GM08714 (cell line): ENCODE measurements at regions not wholly inside any gene's neighbourhood (a gene's known extent, or its start where the extent isn't known, plus 50 kb on each side); places are given as distances from the start of the nearest gene placed in this dataset.

ENCODE experiments used
- H3K4me3 ChIP-seq: fragments of 200-500 bp; sonication (Bioruptor generic); 2 replicates; pipeline ENCODE4 v1.5.1; 2014; ENCODE audit warnings: mild to moderate bottlenecking, low read length, inconsistent platforms
- ZNF274 ChIP-seq: IDR thresholded peaks from 2 replicates; pipeline ENCODE4 v1.6.1; 2012; ENCODE audit warnings: mild to moderate bottlenecking, low read depth, low read length

DNA sequence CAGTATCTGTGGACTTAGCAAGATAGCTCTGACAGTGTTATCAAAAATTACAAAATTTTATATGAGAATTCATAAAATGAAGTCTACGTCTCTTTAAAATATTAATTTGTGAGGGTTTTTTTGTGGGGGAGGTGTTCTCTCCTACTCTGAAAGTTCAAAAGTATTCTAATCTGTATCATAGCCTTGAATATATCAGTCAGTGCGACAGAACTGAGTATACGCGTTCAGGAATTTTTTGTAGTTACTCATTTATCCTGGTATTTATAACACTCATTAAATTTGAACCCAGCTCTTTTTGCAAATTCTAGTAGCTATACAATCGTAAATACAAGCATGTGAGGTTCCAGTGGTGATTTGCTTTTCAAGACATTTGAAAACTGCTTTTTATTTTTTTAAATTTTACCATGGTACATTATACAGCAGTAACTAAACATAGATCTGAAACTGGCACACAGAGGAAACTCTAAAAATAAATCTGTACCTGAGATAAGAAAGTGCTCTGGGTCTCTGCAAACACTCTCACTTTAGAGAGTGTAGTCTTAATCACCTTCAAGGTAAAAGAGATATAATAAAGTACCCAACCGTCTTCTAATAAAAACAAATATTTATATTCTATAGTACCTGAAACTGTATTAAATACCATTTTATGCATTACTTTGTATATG, 178.4 kb upstream of the ADAMTS5 start:
- H3K4me3 ChIP-seq = no peak overlapping the region
- TF ChIP-seq ZNF274 = no peak

DNA sequence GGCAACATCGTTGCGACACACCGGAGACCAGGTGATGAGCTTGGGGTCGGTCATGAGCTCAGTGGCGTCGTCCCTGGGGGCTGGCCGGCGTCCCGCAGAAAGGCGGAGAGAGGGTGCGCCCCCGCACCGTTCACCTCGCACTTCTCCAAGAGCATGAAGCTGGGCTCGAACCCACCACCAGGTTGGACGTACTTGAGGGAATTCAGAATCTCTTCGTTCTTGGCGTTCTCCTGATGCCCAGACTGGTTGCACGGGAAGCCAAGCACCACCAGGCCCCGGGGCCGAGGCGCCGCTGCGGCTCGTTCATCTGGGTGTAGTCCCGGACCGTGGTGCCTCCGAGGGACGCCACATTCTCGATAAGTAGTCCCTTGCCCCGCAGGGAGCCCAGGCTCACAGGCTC, 176.6 kb upstream of the ADAMTS5 start:
- H3K4me3 ChIP-seq = no peak overlapping the region
- no peak for TF ChIP-seq ZNF274

DNA sequence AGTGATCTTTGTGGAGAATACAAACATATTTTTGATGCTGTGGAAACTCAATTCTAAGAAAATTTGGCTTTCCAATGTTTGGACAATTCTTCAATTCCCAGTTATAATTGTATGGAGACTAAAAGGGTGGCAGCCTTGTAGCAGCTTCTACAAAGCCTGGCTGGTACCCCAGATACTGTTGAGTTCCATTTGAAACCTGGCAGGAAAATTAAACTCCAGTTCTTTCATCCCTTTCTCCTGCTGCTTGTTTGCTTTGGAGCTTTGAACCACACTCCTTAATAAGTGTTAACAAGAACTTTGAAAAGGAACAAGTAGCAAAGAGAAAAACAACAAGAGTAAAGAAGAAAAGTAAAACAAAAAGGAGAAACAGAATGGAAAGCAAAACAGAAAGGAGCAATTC, 172.6 kb upstream of the ADAMTS5 start:
- no peak for TF ChIP-seq ZNF274
- H3K4me3 ChIP-seq = no peak overlapping the region

DNA sequence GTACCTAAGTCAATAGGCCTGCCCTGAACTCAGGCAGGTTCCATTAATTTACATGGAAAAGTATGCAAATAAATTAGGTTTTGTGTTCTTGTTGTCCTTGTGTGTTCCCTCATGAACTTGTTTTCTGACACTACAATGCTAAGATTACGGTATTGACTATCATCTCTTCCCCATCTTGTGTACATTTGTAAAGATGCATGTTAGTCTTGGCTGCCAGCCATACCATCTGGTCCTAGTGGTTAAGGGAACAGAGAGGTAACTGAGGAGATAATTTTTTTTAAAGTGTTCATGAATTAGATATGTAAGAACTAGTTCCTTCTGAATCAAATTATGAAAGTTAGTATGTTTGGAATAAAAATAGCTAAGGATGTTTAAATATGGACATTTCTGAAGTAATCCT, 167.6 kb upstream of the ADAMTS5 start:
- no peak for TF ChIP-seq ZNF274
- H3K4me3 ChIP-seq = no peak overlapping the region

DNA sequence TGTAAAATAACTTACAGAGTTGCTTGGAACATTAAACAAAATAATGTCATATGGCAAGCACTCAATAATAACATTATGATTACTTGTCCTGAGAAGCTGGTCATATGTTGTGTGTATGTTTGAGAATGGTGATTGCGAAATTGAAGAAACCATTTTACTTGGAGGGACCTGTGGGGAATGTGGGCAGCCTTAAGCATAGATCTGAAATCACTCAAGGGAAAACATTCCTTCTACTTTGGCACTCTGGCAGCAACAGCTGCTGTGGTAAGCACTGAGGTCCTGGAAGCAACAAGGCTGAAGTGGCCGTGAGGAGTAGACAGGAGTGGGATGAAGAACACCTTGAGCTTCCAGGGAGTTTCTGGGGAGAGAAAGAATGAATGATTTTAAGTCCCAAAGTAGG, 165.4 kb upstream of the ADAMTS5 start:
- no peak for TF ChIP-seq ZNF274
- H3K4me3 ChIP-seq = no peak overlapping the region

DNA sequence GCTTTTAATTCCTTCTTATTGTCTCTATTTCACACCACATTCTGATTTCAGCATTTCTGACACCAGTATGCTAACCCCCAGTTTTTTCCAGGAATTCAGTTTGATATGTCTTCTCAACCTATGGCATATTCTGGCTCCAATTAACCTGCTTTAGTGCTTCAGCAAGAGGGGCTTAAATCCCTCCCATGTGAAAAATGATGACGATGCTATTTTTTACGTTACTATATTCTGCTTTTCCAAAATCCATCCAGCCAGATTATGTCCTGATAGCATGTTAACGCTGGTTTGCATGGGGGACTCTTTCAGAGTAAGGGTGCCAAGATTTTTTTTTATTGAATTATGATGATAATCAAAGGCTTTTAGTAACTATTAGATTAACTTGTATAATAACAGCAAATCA, 163.3 kb upstream of the ADAMTS5 start:
- H3K4me3 ChIP-seq = no peak overlapping the region
- no peak for TF ChIP-seq ZNF274

DNA sequence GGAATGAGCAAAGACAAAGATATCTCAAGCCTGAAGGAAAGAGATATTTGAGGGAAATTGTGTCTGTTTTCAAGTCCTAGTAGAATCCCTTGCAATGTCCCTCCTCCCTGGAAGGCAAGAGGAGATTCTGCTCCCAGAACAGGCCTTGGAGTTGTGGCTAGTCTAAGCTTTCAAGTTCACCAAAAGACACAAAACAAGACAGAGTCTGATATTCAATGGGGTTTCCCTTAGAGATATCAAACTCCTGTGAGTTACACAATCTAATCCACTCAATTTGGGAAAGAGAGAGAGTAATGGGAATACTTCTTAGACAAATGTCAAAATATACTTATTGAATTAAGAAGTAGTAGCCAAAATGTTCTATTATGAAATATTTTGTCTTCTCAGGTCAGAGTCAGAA, 162.8 kb upstream of the ADAMTS5 start:
- H3K4me3 ChIP-seq = no peak overlapping the region
- TF ChIP-seq ZNF274 = no peak

DNA sequence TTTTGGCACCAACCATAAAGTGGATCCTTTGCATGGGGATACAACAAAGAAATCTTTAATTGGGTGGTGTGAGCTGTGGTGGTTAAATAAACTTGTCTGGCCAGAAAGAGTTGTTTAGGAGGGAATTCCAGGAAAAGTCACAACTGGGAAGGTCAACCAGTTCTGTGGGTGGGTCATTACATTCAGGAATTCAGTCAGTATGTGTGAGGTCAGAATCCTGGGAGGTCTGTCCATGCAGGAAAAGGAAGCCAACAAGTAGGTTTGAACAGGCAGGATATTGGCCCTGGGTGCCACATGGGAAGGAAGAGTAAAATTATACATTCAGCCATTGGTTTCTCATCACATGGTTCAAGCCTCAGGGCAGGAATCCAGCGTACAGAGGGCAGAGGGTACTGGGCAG, 162.3 kb upstream of the ADAMTS5 start:
- TF ChIP-seq ZNF274 = no peak
- no peak overlapping the region for H3K4me3 ChIP-seq

DNA sequence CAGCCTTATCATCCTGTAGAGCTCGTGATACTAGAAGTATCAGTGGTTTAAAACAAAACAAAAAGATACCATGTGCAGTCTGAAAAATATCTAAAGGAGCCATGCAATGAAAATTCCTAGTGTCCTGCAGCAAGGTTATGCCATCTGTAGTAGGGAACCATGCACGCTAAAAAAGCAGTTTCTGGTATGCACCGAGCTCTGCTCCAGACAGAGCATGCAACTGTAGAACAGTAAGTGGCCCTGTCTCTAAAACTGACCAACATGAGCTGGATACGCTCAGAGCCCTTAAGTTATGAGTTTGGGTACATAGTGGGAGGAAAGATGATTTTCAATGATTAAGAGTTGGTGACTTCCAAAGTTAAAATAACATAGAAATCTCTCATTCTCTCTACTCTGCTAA, 159.3 kb upstream of the ADAMTS5 start:
- H3K4me3 ChIP-seq = no peak overlapping the region
- TF ChIP-seq ZNF274 = no peak

DNA sequence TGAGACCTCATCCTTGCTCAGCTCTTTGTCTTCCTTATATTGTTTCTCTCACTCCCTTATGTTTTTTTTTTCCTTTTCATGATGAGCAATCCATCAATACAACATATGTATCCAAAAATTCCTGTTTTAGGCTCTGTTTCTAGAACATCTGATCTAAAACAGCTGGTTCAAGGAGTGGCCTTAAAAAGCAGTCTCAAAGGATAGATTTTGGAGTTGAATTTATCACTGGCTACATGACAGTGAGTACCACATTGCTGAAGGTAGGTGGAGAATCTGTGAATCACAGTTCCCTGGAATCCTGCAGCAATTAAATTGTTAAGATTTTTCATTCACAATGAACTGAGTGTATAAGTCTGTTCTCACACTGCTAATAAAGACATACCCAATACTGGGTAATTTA, 155.8 kb upstream of the ADAMTS5 start:
- H3K4me3 ChIP-seq = no peak overlapping the region
- no peak for TF ChIP-seq ZNF274

DNA sequence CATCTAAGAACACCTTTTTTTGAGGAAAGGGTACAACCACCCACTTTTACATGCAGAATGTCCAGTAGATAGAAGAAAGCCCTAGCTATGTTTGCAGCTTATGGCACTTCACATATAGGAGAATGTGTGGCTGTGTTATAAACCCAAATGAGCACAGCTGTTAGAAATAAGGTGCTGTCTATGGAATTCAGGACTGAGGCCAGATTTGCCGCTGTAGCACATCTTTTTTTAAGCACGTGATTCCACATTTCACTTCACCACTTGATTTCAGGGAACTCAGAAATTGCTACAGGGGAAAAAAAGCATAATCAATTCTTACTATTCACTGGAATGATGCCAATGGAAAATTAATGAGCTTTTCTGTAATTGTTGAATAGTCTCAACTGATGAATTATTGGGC, 147.2 kb upstream of the ADAMTS5 start:
- TF ChIP-seq ZNF274 = no peak
- no peak overlapping the region for H3K4me3 ChIP-seq

DNA sequence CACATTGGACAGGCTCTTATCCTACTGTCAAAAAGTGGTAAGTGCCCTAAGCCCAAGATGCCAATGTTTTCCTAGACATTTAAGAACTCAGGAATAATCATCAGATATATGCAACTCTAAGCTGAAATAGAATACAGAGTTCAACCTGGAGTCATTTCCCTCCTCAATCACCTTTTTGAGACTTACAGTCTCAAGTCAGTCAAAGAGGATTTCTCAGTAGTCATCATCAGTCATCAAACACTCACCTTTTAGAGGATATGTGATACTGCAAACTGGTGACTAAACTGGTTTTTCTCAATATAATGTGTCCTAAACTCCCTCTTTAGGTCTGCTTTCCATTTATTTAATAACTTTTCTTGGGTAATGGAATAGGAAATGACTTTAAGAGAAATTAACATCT, 145.3 kb upstream of the ADAMTS5 start:
- no peak for TF ChIP-seq ZNF274
- H3K4me3 ChIP-seq = no peak overlapping the region

DNA sequence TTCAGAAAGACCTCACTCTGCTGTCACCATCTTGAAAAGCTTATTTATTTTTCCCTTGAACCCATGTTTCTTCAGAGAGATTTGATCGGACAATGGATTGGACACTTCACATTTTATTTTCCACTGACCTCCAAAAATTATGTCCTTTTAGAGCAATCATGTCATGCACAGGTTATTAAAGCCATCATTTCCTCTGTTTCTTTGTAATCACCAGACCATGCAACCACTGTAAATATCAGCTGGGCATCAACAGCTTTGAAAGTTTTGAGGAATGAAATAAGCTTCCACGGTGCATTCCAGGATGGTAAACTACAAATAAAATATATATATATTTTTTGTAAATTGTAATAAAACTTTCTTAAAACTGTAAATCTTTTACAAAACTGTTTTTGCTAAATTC, 144.1 kb upstream of the ADAMTS5 start:
- H3K4me3 ChIP-seq = no peak overlapping the region
- TF ChIP-seq ZNF274 = no peak

DNA sequence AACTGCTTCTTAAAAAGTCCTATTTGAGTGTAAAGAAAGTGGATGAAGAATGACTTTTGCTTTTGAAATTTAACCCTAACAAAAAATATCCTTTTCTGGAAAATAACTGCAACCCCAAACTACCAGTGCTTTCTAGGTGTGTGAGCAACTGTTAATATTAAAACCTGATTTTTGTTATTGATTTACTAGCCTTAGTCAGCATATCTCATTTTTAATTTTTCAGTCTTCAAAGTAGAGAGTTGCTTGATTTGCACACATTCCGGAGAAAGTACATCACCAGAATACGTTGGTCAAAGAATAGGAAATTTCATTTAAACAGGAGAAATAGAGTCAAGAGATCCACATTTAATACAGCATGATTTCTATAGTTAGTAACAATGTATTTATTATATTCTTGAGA, 141.8 kb upstream of the ADAMTS5 start:
- no peak overlapping the region for H3K4me3 ChIP-seq
- no peak for TF ChIP-seq ZNF274

DNA sequence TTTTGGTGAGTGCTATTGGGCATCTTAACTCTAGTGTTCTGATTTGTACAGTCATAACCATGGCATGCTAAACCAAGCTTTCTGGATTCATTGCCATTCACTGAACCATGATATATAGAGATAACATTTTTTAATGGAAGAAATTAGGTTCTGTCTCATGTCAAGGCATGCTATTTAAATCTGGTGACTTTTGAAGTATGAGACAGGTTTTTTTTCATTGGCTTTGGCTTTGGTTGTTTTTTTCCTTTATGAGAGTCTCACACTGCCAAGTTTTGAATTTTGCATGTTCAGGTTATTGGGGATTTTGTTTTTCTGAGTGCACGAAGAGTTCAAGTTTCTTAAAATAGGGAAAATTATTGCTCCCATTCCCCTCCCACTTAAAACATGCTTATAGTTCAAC, 141.3 kb upstream of the ADAMTS5 start:
- no peak overlapping the region for H3K4me3 ChIP-seq
- no peak for TF ChIP-seq ZNF274

DNA sequence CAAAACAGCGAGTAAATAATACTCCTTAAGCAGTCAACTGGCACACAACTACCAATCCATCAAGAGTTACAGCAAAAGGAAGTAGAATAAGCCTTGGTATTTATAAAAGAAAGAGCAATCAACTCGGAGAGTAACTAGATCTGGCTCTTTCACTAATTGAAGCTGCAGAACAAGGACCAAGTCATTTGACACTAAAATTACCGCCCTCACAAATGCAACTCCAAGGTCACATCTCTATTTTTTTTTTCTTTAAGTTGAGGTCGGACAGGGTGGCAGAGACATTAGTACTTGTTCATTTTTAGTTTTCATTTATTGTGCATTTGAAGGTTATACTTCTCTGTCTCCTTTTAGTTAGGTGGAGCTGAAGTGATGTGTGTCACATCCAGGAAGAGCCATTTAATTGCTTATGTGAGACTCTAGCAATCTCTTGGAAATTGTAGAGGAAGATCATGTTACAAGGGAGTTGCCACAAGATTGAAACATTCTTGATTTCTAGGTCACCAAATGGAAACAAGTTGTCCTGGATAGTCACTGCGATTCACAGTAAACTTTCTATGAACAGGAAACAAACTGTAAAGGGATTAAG, 138.1 kb upstream of the ADAMTS5 start:
- no peak for TF ChIP-seq ZNF274
- no peak overlapping the region for H3K4me3 ChIP-seq
